HCT116 (cell line): ENCODE measurements at regions not wholly inside any gene's neighbourhood (a gene's known extent, or its start where the extent isn't known, plus 50 kb on each side); places are given as distances from the start of the nearest gene placed in this dataset.

ENCODE experiments used
- ATAC-seq: fragments of 200-7000 bp; cut with Tn5 transposase; 2 replicates; pipeline ENCODE4 v1.9.1; 2020; ENCODE audit warnings: mild to moderate bottlenecking, moderate library complexity
- BruUV-seq: library from RNA; stranded (reverse); fragments of 400-500 nt; replicated peaks from 2 replicates; lab custom pipeline; 2021; lab: Mats Ljungman, UMichigan
- CTCF ChIA-PET: fragments of 300-600 bp; sonication (Branson Sonifier 250); formaldehyde crosslinking; loops from one replicate; lab custom pipeline; 2021; ENCODE audit warnings: antibody characterized with exemption; lab: Charles Lee
- POLR2A ChIA-PET: fragments of 300-600, 350-600 bp; sonication (Branson Sonifier 250); formaldehyde crosslinking; loops from one replicate; lab custom pipeline; 2021; ENCODE audit warnings: antibody characterized with exemption; lab: Charles Lee
- RAD21 ChIA-PET, 2 experiments: fragments of 300-600 bp; sonication (Branson Sonifier 250); formaldehyde crosslinking; loops; one replicate each; lab custom pipeline; 2023; ENCODE audit warnings: low total read pairs in 2 of 2; ENCODE audit not compliant: uncharacterized antibody in 2 of 2, unreplicated experiment in 2 of 2, low non-redundant PET in 1 of 2; lab: Charles Lee
- DNase-seq: peaks from one replicate; pipeline ENCODE4 v3.0.0-alpha.2; 2010; ENCODE audit warnings: low read depth, low spot score
- H2AFZ ChIP-seq: fragments of 200-600 bp; shearing (Covaris generic), sonication (generic); 2 replicates; pipeline ENCODE4 v1.6.1; 2017; ENCODE audit warnings: low read depth, mixed run types, mixed read lengths, antibody characterized with exemption, low read length; ENCODE audit not compliant: poor library complexity, severe bottlenecking
- H3K27ac ChIP-seq: 2 replicates; pipeline ENCODE4 v1.5.1; 2012; ENCODE audit warnings: low read depth, low read length
- H3K27me3 ChIP-seq: fragments of 200-600 bp; sonication (generic); 2 replicates; pipeline ENCODE4 v1.6.1; 2016; ENCODE audit warnings: mixed run types, low read length, mixed read lengths; ENCODE audit not compliant: insufficient read depth
- H3K36me3 ChIP-seq, 2 experiments: fragments of 200-500 bp in 1 of 2; fragments of 200-600 bp in 1 of 2; sonication (Bioruptor generic) in 1 of 2; sonication (generic) in 1 of 2; 2 replicates each; pipeline versions ENCODE4 v1.5.1 to v1.6.1; 2014 to 2016; ENCODE audit warnings: low read length in 2 of 2, inconsistent platforms in 1 of 2, mixed read lengths in 1 of 2, mixed run types in 1 of 2; ENCODE audit not compliant: insufficient read depth in 2 of 2, control insufficient read depth in 1 of 2
- H3K4me1 ChIP-seq, 2 experiments: fragments of 200-600 bp in 1 of 2; sonication (generic) in 1 of 2; 2 replicates each; pipeline versions ENCODE4 v1.5.1 to v1.6.1; 2012 to 2017; ENCODE audit warnings: low read length in 2 of 2, inconsistent platforms in 1 of 2, mild to moderate bottlenecking in 1 of 2, mixed read lengths in 1 of 2, mixed run types in 1 of 2, moderate library complexity in 1 of 2; ENCODE audit not compliant: insufficient read depth in 2 of 2, control insufficient read depth in 1 of 2
- H3K4me2 ChIP-seq: fragments of 200-600 bp; sonication (generic); 2 replicates; pipeline ENCODE4 v1.6.1; 2017; ENCODE audit warnings: mixed run types, low read length, mixed read lengths
- H3K4me3 ChIP-seq, 2 experiments: fragments of 200-600 bp in 1 of 2; sonication (generic) in 1 of 2; replicated peaks in 1 of 2; 2 replicates each; pipeline ENCODE4 v1.5.1; 2011 to 2016; ENCODE audit warnings: low read length in 2 of 2, control low read depth in 1 of 2, low read depth in 1 of 2, mild to moderate bottlenecking in 1 of 2, mixed read lengths in 1 of 2, mixed run types in 1 of 2
- H3K79me2 ChIP-seq: fragments of 200-600 bp; sonication (generic); 2 replicates; pipeline ENCODE4 v1.6.1; 2017; ENCODE audit warnings: mild to moderate bottlenecking, mixed run types, low read length, moderate library complexity, mixed read lengths; ENCODE audit not compliant: insufficient read depth
- H3K9ac ChIP-seq: fragments of 200-600 bp; sonication (generic); 2 replicates; pipeline ENCODE4 v1.6.1; 2016; ENCODE audit warnings: low read length, mixed read lengths
- H3K9me2 ChIP-seq: fragments of 200-600 bp; sonication (generic), shearing (Covaris generic); 2 replicates; pipeline ENCODE4 v1.6.1; 2017; ENCODE audit warnings: mixed run types, mild to moderate bottlenecking, moderate library complexity; ENCODE audit not compliant: insufficient read depth
- H3K9me3 ChIP-seq, 2 experiments: fragments of 200-500 bp in 1 of 2; fragments of 200-600 bp in 1 of 2; sonication (Bioruptor generic) in 1 of 2; sonication (generic) in 1 of 2; 2 replicates each; pipeline ENCODE4 v1.6.1; 2014 to 2017; ENCODE audit warnings: low read length in 2 of 2, mixed read lengths in 2 of 2, inconsistent platforms in 1 of 2, low read depth in 1 of 2, mild to moderate bottlenecking in 1 of 2, mixed run types in 1 of 2, moderate library complexity in 1 of 2; ENCODE audit not compliant: control insufficient read depth in 1 of 2, insufficient read depth in 1 of 2
- H4K20me1 ChIP-seq: fragments of 200-600 bp; sonication (generic), shearing (Covaris generic); 2 replicates; pipeline ENCODE4 v1.6.1; 2017; ENCODE audit warnings: mixed run types, mild to moderate bottlenecking, moderate library complexity; ENCODE audit not compliant: insufficient read depth
- CBX3 ChIP-seq: IDR thresholded peaks from 2 replicates; pipeline ENCODE4 v1.6.1; 2012; ENCODE audit warnings: low read depth
- ELF1 ChIP-seq: IDR thresholded peaks from 2 replicates; pipeline ENCODE4 v1.6.1; 2012; ENCODE audit warnings: low read depth, borderline replicate concordance
- EZH2phosphoT487 ChIP-seq: fragments of 200-600 bp; IDR thresholded peaks from 2 replicates; pipeline ENCODE4 v1.6.1; 2018; ENCODE audit warnings: antibody characterized with exemption, borderline replicate concordance
- POLR2A ChIP-seq: IDR thresholded peaks from 2 replicates; pipeline ENCODE4 v1.7.0; 2011; ENCODE audit warnings: borderline replicate concordance; ENCODE audit not compliant: insufficient read depth, insufficient read length; ENCODE audit errors: extremely low read depth
- POLR2AphosphoS5 ChIP-seq: IDR thresholded peaks from 2 replicates; pipeline ENCODE4 v1.6.1; 2011; ENCODE audit warnings: mild to moderate bottlenecking, low read depth, low read length, moderate library complexity
- SP1 ChIP-seq: IDR thresholded peaks from 2 replicates; pipeline ENCODE4 v1.6.1; 2012; ENCODE audit warnings: low read depth
- ZFX ChIP-seq: fragments of 450-650 bp; IDR thresholded peaks from 2 replicates; pipeline ENCODE4 v1.6.1; 2017
- intact Hi-C: fragments of 100-400 bp; cut with micrococcal nuclease; formaldehyde crosslinking; loops from 2 replicates; pipeline ENCODE4 v1.10.0; 2022
- TF ChIP-seq, protein P1 (sequence below): IDR thresholded peaks from 2 replicates; pipeline ENCODE4 v1.6.1; 2012; ENCODE audit warnings: low read depth
- TF ChIP-seq, protein P2 (sequence below): IDR thresholded peaks from 2 replicates; pipeline ENCODE4 v1.6.1; 2011; ENCODE audit warnings: mild to moderate bottlenecking, low read length, moderate library complexity; ENCODE audit not compliant: insufficient replicate concordance; ENCODE audit errors: extremely low read depth
- TF ChIP-seq, protein P3 (sequence below): IDR thresholded peaks from 2 replicates; pipeline ENCODE4 v1.6.1; 2012

DNA sequence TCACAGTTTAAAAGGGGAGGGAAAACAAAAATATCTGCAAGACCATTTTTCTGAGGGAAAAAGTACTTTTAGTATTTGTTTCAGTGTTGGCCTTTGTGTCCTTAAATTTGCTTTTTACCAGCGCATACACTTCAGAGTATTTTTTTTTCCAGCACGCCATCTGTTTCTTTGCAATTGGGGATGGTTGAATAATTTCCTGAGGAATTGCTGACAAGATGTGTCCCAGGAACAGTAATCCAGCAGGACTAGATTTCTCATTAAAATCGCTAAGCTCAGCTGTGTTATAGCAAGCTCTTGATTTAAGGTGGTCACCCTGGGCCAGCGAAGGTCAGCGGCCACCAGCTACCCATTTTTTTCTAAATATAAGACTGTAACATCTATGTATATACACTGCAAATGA lies 156.9 kb upstream of the RHOBTB1 start:
- TF ChIP-seq ZFX (no peak), EZH2phosphoT487 (no peak), POLR2A (no peak), CBX3 (no peak), SP1 (no peak), ELF1 (no peak), POLR2AphosphoS5 (no peak)
- TF ChIP-seq, protein P1, sequence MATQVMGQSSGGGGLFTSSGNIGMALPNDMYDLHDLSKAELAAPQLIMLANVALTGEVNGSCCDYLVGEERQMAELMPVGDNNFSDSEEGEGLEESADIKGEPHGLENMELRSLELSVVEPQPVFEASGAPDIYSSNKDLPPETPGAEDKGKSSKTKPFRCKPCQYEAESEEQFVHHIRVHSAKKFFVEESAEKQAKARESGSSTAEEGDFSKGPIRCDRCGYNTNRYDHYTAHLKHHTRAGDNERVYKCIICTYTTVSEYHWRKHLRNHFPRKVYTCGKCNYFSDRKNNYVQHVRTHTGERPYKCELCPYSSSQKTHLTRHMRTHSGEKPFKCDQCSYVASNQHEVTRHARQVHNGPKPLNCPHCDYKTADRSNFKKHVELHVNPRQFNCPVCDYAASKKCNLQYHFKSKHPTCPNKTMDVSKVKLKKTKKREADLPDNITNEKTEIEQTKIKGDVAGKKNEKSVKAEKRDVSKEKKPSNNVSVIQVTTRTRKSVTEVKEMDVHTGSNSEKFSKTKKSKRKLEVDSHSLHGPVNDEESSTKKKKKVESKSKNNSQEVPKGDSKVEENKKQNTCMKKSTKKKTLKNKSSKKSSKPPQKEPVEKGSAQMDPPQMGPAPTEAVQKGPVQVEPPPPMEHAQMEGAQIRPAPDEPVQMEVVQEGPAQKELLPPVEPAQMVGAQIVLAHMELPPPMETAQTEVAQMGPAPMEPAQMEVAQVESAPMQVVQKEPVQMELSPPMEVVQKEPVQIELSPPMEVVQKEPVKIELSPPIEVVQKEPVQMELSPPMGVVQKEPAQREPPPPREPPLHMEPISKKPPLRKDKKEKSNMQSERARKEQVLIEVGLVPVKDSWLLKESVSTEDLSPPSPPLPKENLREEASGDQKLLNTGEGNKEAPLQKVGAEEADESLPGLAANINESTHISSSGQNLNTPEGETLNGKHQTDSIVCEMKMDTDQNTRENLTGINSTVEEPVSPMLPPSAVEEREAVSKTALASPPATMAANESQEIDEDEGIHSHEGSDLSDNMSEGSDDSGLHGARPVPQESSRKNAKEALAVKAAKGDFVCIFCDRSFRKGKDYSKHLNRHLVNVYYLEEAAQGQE, result no peak
- TF ChIP-seq, protein P2, sequence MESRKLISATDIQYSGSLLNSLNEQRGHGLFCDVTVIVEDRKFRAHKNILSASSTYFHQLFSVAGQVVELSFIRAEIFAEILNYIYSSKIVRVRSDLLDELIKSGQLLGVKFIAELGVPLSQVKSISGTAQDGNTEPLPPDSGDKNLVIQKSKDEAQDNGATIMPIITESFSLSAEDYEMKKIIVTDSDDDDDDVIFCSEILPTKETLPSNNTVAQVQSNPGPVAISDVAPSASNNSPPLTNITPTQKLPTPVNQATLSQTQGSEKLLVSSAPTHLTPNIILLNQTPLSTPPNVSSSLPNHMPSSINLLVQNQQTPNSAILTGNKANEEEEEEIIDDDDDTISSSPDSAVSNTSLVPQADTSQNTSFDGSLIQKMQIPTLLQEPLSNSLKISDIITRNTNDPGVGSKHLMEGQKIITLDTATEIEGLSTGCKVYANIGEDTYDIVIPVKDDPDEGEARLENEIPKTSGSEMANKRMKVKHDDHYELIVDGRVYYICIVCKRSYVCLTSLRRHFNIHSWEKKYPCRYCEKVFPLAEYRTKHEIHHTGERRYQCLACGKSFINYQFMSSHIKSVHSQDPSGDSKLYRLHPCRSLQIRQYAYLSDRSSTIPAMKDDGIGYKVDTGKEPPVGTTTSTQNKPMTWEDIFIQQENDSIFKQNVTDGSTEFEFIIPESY, result no peak
- TF ChIP-seq, protein P3, sequence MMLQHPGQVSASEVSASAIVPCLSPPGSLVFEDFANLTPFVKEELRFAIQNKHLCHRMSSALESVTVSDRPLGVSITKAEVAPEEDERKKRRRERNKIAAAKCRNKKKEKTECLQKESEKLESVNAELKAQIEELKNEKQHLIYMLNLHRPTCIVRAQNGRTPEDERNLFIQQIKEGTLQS, result no peak
- CTCF ChIA-PET, result no interaction called here
- no peak for ATAC-seq

More for the DNA sequence above, 156.9 kb upstream of the RHOBTB1 start:
- H3K79me2 ChIP-seq, result no peaks in the 10 kb centered on the region
- ChIA-PET POLR2A (no interaction called here), RAD21 (no interaction called here)
- H3K27ac ChIP-seq, result no peak overlapping the region
- no peaks in the 10 kb centered on the region for H3K4me1 ChIP-seq
- no peaks in the 10 kb centered on the region for H4K20me1 ChIP-seq
- no peaks in the 10 kb centered on the region for H3K27me3 ChIP-seq
- H3K4me2 ChIP-seq, result no peak overlapping the region
- H3K4me3 ChIP-seq, result no peak overlapping the region
- H3K9me3 ChIP-seq, result no peaks in the 10 kb centered on the region
- H3K9me2 ChIP-seq, result no peaks in the 10 kb centered on the region
- H3K36me3 ChIP-seq, result no peaks in the 10 kb centered on the region
- H3K9ac ChIP-seq, result no peak overlapping the region
- BruUV-seq, result no TSS peak
- intact Hi-C loops, result no loop called here
- H2AFZ ChIP-seq, result no peak overlapping the region
- no peak for DNase-seq
